Sigmoid colon (tissue), 4 donors: ENCODE measurements at regions not wholly inside any gene's neighbourhood (a gene's known extent, or its start where the extent isn't known, plus 50 kb on each side); places are given as distances from the start of the nearest gene placed in this dataset.

Experiments
- CTCF ChIP-seq, 4 experiments: fragments of 450-650 bp in 3 of 4; fragments of 200-600 bp in 1 of 4; IDR thresholded peaks; one replicate each; pipeline ENCODE4 v1.5.1; 2016 to 2019; ENCODE audit warnings: antibody characterized with exemption in 4 of 4, mild to moderate bottlenecking in 3 of 4, moderate library complexity in 2 of 4
- EP300 ChIP-seq, 4 donors: sonication (generic); formaldehyde crosslinking; IDR thresholded peaks; one replicate each; pipeline ENCODE4 v1.6.1; 2017; ENCODE audit warnings: antibody characterized with exemption in 4 of 4
- POLR2A ChIP-seq, 2 donors: fragments of 450-650 bp; IDR thresholded peaks; one replicate each; pipeline ENCODE4 v1.6.1; 2016; ENCODE audit warnings: antibody characterized with exemption in 2 of 2, mild to moderate bottlenecking in 2 of 2, moderate library complexity in 2 of 2
- POLR2AphosphoS5 ChIP-seq, 4 donors: sonication (generic); formaldehyde crosslinking; IDR thresholded peaks; one replicate each; pipeline ENCODE4 v1.6.1; 2017; ENCODE audit warnings: antibody characterized with exemption in 4 of 4

GRCh38 chr5:159510282-159510681 is 180.0 kb upstream of the IL12B start:
- TF ChIP-seq CTCF (IDR thresholded peaks at IDR 0.05): no peak
- no peak for TF ChIP-seq POLR2A (IDR thresholded peaks at IDR 0.05)
- no peak for TF ChIP-seq POLR2AphosphoS5 (IDR thresholded peaks at IDR 0.05)
- no peak for TF ChIP-seq EP300 (IDR thresholded peaks at IDR 0.05)
